NCI-H2029 treated with DMSO at 0.1 percent for 48 hours (cell line): ENCODE measurements at regions not wholly inside any gene's neighbourhood (a gene's known extent, or its start where the extent isn't known, plus 50 kb on each side); places are given as distances from the start of the nearest gene placed in this dataset.
"Not testable (repeated sequence)": the region's sequence is repeated elsewhere in the genome, so short reads cannot be mapped to it uniquely, and the experiment has no call there.

Experiments used
- DNase-seq: peaks from one replicate; lab custom pipeline; 2025; lab: John Stamatoyannopoulos, UW

GRCh38 chr3:159045279-159045885 is 243.5 kb downstream of the MFSD1 start:
- DNase-seq: no peak

GRCh38 chr3:159047361-159047760 is 245.5 kb downstream of the MFSD1 start:
- no peak for DNase-seq

- not testable (repeated sequence) for DNase-seq
Measured at GRCh38 chr3:159052494-159052893, 250.6 kb downstream of the MFSD1 start.

GRCh38 chr3:159057621-159058020 is 255.8 kb downstream of the MFSD1 start:
- no peak for DNase-seq

- DNase-seq: no peak
Measured at GRCh38 chr3:159058859-159059258, 257.0 kb downstream of the MFSD1 start.

GRCh38 chr3:159059395-159059794 is 257.5 kb downstream of the MFSD1 start:
- DNase-seq: no peak

GRCh38 chr3:159062734-159063410 is 261.0 kb downstream of the MFSD1 start:
- no peak for DNase-seq

GRCh38 chr3:159069091-159069490 is 267.2 kb downstream of the MFSD1 start, which contains the start of gene IQCJ:
IQCJ (plus strand) TSS chr3:159069319.
- DNase-seq: no peak

GRCh38 chr3:159069866-159070425 is 268.1 kb downstream of the MFSD1 start:
- no peak for DNase-seq

GRCh38 chr3:159074756-159075701 is 273.2 kb downstream of the MFSD1 start:
- DNase-seq: no peak

- no peak for DNase-seq
Measured at GRCh38 chr3:159077860-159078259, 276.0 kb downstream of the MFSD1 start.

GRCh38 chr3:159080256-159080655 is 278.4 kb downstream of the MFSD1 start:
- DNase-seq: no peak

- DNase-seq: no peak
Measured at GRCh38 chr3:159080821-159081220, 279.0 kb downstream of the MFSD1 start.

- no peak for DNase-seq
Measured at GRCh38 chr3:159082519-159082918, 280.7 kb downstream of the MFSD1 start.

- no peak for DNase-seq
Measured at GRCh38 chr3:159091936-159092335, 290.1 kb downstream of the MFSD1 start.

- no peak for DNase-seq
Measured at GRCh38 chr3:159102001-159102400, 300.1 kb downstream of the MFSD1 start.

GRCh38 chr3:159112724-159113123 is 310.9 kb downstream of the MFSD1 start:
- no peak for DNase-seq

GRCh38 chr3:159113221-159113875 is 311.5 kb downstream of the MFSD1 start:
- no peak for DNase-seq

GRCh38 chr3:159114582-159114981 is 312.7 kb downstream of the MFSD1 start:
- DNase-seq: no peak

GRCh38 chr3:159123877-159124276 is 322.0 kb downstream of the MFSD1 start:
- DNase-seq: no peak

GRCh38 chr3:159126261-159127020 is 324.6 kb downstream of the MFSD1 start:
- DNase-seq: no peak
